ENCODE measurements at regions not wholly inside any gene's neighbourhood (a gene's known extent, or its start where the extent isn't known, plus 50 kb on each side); places are given as distances from the start of the nearest gene placed in this dataset.

GRCh38 chr3:159817126-159817525 is 171.5 kb upstream of the IL12A start:
- no peaks in the 10 kb centered on the region for H3K27me3 Mint-ChIP-seq (ENCODE audit: insufficient read depth)
- H3K36me3 ChIP-seq (ENCODE audit: control insufficient read depth, insufficient read depth, low read length) = no peaks in the 10 kb centered on the region
- TF ChIP-seq, protein P1, sequence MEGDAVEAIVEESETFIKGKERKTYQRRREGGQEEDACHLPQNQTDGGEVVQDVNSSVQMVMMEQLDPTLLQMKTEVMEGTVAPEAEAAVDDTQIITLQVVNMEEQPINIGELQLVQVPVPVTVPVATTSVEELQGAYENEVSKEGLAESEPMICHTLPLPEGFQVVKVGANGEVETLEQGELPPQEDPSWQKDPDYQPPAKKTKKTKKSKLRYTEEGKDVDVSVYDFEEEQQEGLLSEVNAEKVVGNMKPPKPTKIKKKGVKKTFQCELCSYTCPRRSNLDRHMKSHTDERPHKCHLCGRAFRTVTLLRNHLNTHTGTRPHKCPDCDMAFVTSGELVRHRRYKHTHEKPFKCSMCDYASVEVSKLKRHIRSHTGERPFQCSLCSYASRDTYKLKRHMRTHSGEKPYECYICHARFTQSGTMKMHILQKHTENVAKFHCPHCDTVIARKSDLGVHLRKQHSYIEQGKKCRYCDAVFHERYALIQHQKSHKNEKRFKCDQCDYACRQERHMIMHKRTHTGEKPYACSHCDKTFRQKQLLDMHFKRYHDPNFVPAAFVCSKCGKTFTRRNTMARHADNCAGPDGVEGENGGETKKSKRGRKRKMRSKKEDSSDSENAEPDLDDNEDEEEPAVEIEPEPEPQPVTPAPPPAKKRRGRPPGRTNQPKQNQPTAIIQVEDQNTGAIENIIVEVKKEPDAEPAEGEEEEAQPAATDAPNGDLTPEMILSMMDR (conservative IDR thresholded peaks at IDR 0.05) = no peak
- no peak overlapping the region for H3K27ac ChIP-seq (ENCODE audit: low read depth, low read length)
- no peaks in the 10 kb centered on the region for H3K9me3 Mint-ChIP-seq
- no peak overlapping the region for H3K4me3 ChIP-seq (ENCODE audit: low read length)
- H3K4me1 ChIP-seq (ENCODE audit: control insufficient read depth, insufficient read depth, low read length) = no peaks in the 10 kb centered on the region
- DNase-seq = no peak
- H3K9me3 ChIP-seq (ENCODE audit: control insufficient read depth, low read length) = no peaks in the 10 kb centered on the region
- no peak overlapping the region for H3K9ac ChIP-seq (ENCODE audit: extremely low read depth, low read length, poor library complexity, severe bottlenecking)
- H3K4me3 Mint-ChIP-seq = no peak overlapping the region
- 80 to 94% methylated on average over 5 to 6 of the region's 6 CpGs for WGBS, 2 experiments (ENCODE audit: insufficient coverage in 1 of 2, insufficient read length in 1 of 2)
- no peaks in the 10 kb centered on the region for H3K27me3 ChIP-seq (ENCODE audit: control insufficient read depth, insufficient read depth, low read length, poor library complexity, severe bottlenecking)
- H3K27ac Mint-ChIP-seq = no peak overlapping the region
- H3K36me3 Mint-ChIP-seq (ENCODE audit: low read depth) = no peaks in the 10 kb centered on the region
- H3K4me1 Mint-ChIP-seq = peaks cover 5% of the 10 kb centered on the region

DNA sequence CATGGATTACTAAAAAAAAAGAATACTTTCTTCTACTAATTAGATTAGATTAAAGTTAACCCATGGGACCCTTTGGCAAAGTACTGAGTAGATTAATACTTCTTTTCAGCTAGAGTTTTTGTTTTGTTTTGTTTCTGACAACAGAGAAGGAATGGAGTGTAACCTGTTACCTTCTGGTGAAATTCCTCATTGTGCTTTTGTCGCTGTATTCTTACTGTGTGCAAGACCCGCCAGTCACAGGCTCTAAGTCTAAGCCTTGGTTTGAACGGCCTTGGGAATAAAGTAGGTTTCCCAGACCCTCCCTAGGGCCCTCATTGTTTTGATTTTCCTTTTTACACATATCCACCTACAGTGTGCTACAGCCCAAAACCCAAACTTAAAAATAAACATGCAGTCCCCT is 171.1 kb upstream of the IL12A start:
- peak overlapping the region; percentile 26 for H3K27ac Mint-ChIP-seq
- Histone ChIP-seq H3K4me3 (ENCODE audit: low read length) (no peak overlapping the region), H3K27ac (ENCODE audit: low read depth, low read length) (no peak overlapping the region), H3K4me1 (ENCODE audit: control insufficient read depth, insufficient read depth, low read length) (no peaks in the 10 kb centered on the region), H3K9me3 (ENCODE audit: control insufficient read depth, low read length) (no peaks in the 10 kb centered on the region), H3K9ac (ENCODE audit: extremely low read depth, low read length, poor library complexity, severe bottlenecking) (no peak overlapping the region), H3K36me3 (ENCODE audit: control insufficient read depth, insufficient read depth, low read length) (no peaks in the 10 kb centered on the region), H3K27me3 (ENCODE audit: control insufficient read depth, insufficient read depth, low read length, poor library complexity, severe bottlenecking) (no peaks in the 10 kb centered on the region)
- no peaks in the 10 kb centered on the region for H3K9me3 Mint-ChIP-seq
- TF ChIP-seq, protein P1 (conservative IDR thresholded peaks at IDR 0.05) = no peak
- H3K36me3 Mint-ChIP-seq (ENCODE audit: low read depth) = no peaks in the 10 kb centered on the region
- peaks cover 5% of the 10 kb centered on the region for H3K4me1 Mint-ChIP-seq
- DNase-seq = no peak
- H3K4me3 Mint-ChIP-seq = no peak overlapping the region
- WGBS, 2 experiments (ENCODE audit: insufficient coverage in 1 of 2, insufficient read length in 1 of 2) = 92 to 100% methylated on average over 2 to 3 of the region's 3 CpGs
- H3K27me3 Mint-ChIP-seq (ENCODE audit: insufficient read depth) = no peaks in the 10 kb centered on the region

- no peak overlapping the region for H3K4me3 ChIP-seq (ENCODE audit: low read length)
- no peaks in the 10 kb centered on the region for H3K9me3 ChIP-seq (ENCODE audit: control insufficient read depth, low read length)
- Mint-ChIP-seq H3K9me3 (no peaks in the 10 kb centered on the region), H3K36me3 (ENCODE audit: low read depth) (no peaks in the 10 kb centered on the region), H3K27me3 (ENCODE audit: insufficient read depth) (no peaks in the 10 kb centered on the region), H3K4me1 (peaks cover 5% of the 10 kb centered on the region), H3K4me3 (no peak overlapping the region), H3K27ac (no peak overlapping the region)
- no peak overlapping the region for H3K27ac ChIP-seq (ENCODE audit: low read depth, low read length)
- peak; percentile 84 for DNase-seq
- no peaks in the 10 kb centered on the region for H3K27me3 ChIP-seq (ENCODE audit: control insufficient read depth, insufficient read depth, low read length, poor library complexity, severe bottlenecking)
- WGBS, 2 experiments (ENCODE audit: insufficient coverage in 1 of 2, insufficient read length in 1 of 2) = 42 to 46% methylated on average over 2 to 3 of the region's 3 CpGs
- H3K9ac ChIP-seq (ENCODE audit: extremely low read depth, low read length, poor library complexity, severe bottlenecking) = no peak overlapping the region
- TF ChIP-seq, protein P1 (conservative IDR thresholded peaks at IDR 0.05) = peak; percentile 71
- no peaks in the 10 kb centered on the region for H3K36me3 ChIP-seq (ENCODE audit: control insufficient read depth, insufficient read depth, low read length)
- H3K4me1 ChIP-seq (ENCODE audit: control insufficient read depth, insufficient read depth, low read length) = no peaks in the 10 kb centered on the region
These were observed 170.2 kb upstream of the IL12A start for GRCh38 chr3:159818399-159818798.

Data from endodermal cell (in vitro differentiated cells).